Omental fat pad (tissue), 3 donors: ENCODE measurements at regions not wholly inside any gene's neighbourhood (a gene's known extent, or its start where the extent isn't known, plus 50 kb on each side); places are given as distances from the start of the nearest gene placed in this dataset.

ENCODE experiments used
- ATAC-seq: fragments of 150-250 bp; one replicate; pipeline ENCODE4 v1.9.1; 2016; ENCODE audit warnings: mild to moderate bottlenecking, moderate library complexity; ENCODE audit not compliant: low FRiP score
- DNase-seq: peaks from one replicate; pipeline ENCODE4 v3.0.0-alpha.2; 2019; ENCODE audit warnings: low spot score
- CTCF ChIP-seq, 3 donors: fragments of 450-650 bp; IDR thresholded peaks; one replicate each; pipeline ENCODE4 v1.5.1; 2016 to 2017; ENCODE audit warnings: antibody characterized with exemption in 3 of 3, mild to moderate bottlenecking in 3 of 3, moderate library complexity in 2 of 3

GRCh38 chr2:183946193-183946592 lies 652.1 kb upstream of the ZNF804A start:
- no peak for DNase-seq
- no peak for ATAC-seq
- TF ChIP-seq CTCF (IDR thresholded peaks at IDR 0.05) = no peak

GRCh38 chr2:183948861-183949260 lies 649.5 kb upstream of the ZNF804A start:
- no peak for DNase-seq
- TF ChIP-seq CTCF (IDR thresholded peaks at IDR 0.05) = no peak
- no peak for ATAC-seq

GRCh38 chr2:183950673-183951072 lies 647.7 kb upstream of the ZNF804A start:
- DNase-seq = no peak
- ATAC-seq = no peak
- TF ChIP-seq CTCF (IDR thresholded peaks at IDR 0.05) = no peak

DNA sequence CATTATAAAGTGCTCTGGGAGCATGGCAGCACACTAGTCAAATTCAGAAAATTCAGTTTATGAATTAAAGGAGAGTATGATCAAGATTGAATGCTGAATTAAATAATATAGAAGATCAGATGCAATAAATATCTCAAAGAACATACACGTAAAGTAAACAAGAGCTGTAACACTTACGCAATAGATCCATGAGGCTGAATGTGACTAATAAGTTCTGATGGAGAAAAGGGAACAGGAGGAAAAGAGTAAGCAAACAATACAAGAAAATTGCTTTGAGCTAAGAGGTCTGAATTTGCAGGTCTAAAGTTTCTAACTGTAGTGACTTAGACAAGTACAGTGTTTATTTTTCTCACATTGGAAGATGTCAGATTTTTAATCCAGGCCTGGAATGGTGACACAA lies 646.7 kb upstream of the ZNF804A start:
- TF ChIP-seq CTCF (IDR thresholded peaks at IDR 0.05) = no peak
- ATAC-seq = no peak
- DNase-seq = no peak

GRCh38 chr2:183952741-183953140 lies 645.6 kb upstream of the ZNF804A start:
- DNase-seq (no peak), ATAC-seq (no peak)
- TF ChIP-seq CTCF (IDR thresholded peaks at IDR 0.05) = no peak

GRCh38 chr2:183963609-183964008 lies 634.7 kb upstream of the ZNF804A start:
- DNase-seq (no peak), ATAC-seq (no peak)
- no peak for TF ChIP-seq CTCF (IDR thresholded peaks at IDR 0.05)

GRCh38 chr2:183964565-183964964 lies 633.8 kb upstream of the ZNF804A start:
- no peak for ATAC-seq
- no peak for TF ChIP-seq CTCF (IDR thresholded peaks at IDR 0.05)
- DNase-seq = no peak
